ENCODE measurements at regions not wholly inside any gene's neighbourhood (a gene's known extent, or its start where the extent isn't known, plus 50 kb on each side); places are given as distances from the start of the nearest gene placed in this dataset.

GRCh38 chr1:29712801-29713200, 476.5 kb downstream of the PTPRU start (continued):
- TF ChIP-seq REST (IDR thresholded peaks at IDR 0.05; ENCODE audit: low read depth) (no peak), ATF3 (IDR thresholded peaks at IDR 0.05) (no peak), JUND (IDR thresholded peaks at IDR 0.05) (no peak), SRF (IDR thresholded peaks at IDR 0.05; ENCODE audit: low read depth) (no peak), CBX3 (IDR thresholded peaks at IDR 0.05; ENCODE audit: low read depth) (no peak), SIN3A (IDR thresholded peaks at IDR 0.05; ENCODE audit: low read depth) (no peak), POLR2A (IDR thresholded peaks at IDR 0.05; ENCODE audit: borderline replicate concordance, extremely low read depth, insufficient read depth, insufficient read length) (no peak), ZNF274 (IDR thresholded peaks at IDR 0.05; ENCODE audit: low read depth, low read length) (no peak), MAX (IDR thresholded peaks at IDR 0.05) (no peak), ELF1 (IDR thresholded peaks at IDR 0.05; ENCODE audit: borderline replicate concordance, low read depth) (no peak)

- no peaks in the 10 kb centered on the region for H3K9me3 ChIP-seq (ENCODE audit: control insufficient read depth in 1 of 2, insufficient read depth in 1 of 2, low read depth in 1 of 2, low read length in 2 of 2)
- H4K20me1 ChIP-seq (ENCODE audit: insufficient read depth): no peaks in the 10 kb centered on the region
- H3K9me2 ChIP-seq (ENCODE audit: insufficient read depth): no peaks in the 10 kb centered on the region
- intact Hi-C loops (cut with micrococcal nuclease): no loop called here
- TF ChIP-seq SP1 (IDR thresholded peaks at IDR 0.05; ENCODE audit: low read depth): no peak
- no peak for TF ChIP-seq SIN3A (IDR thresholded peaks at IDR 0.05; ENCODE audit: low read depth)
- TF ChIP-seq FOSL1 (IDR thresholded peaks at IDR 0.05; ENCODE audit: low read depth): no peak
- TF ChIP-seq ZFX (IDR thresholded peaks at IDR 0.05): no peak
- TF ChIP-seq EGR1 (IDR thresholded peaks at IDR 0.05; ENCODE audit: low read depth): no peak
- TF ChIP-seq JUND (IDR thresholded peaks at IDR 0.05): no peak
- TF ChIP-seq EZH2 (IDR thresholded peaks at IDR 0.05): no peak
- no peak for TF ChIP-seq TCF7L2 (IDR thresholded peaks at IDR 0.05; ENCODE audit: borderline replicate concordance, extremely low read depth, insufficient read depth, insufficient read length)
- TF ChIP-seq ATF3 (IDR thresholded peaks at IDR 0.05): no peak
- no peak for TF ChIP-seq YY1 (IDR thresholded peaks at IDR 0.05; ENCODE audit: extremely low read depth, insufficient replicate concordance, low read depth, low read length)
- no peak for TF ChIP-seq EZH2phosphoT487 (IDR thresholded peaks at IDR 0.05; ENCODE audit: borderline replicate concordance)
- TF ChIP-seq MAX (IDR thresholded peaks at IDR 0.05): no peak
- TF ChIP-seq CBX3 (IDR thresholded peaks at IDR 0.05; ENCODE audit: low read depth): no peak
- no peak for TF ChIP-seq ELF1 (IDR thresholded peaks at IDR 0.05; ENCODE audit: borderline replicate concordance, low read depth)
- TF ChIP-seq POLR2A (IDR thresholded peaks at IDR 0.05; ENCODE audit: borderline replicate concordance, extremely low read depth, insufficient read depth, insufficient read length): no peak
- CTCF ChIA-PET: no interaction called here
- H3K27me3 ChIP-seq (ENCODE audit: insufficient read depth, low read length): no peaks in the 10 kb centered on the region
- H3K4me2 ChIP-seq (ENCODE audit: low read length): no peak overlapping the region
- H2AFZ ChIP-seq (ENCODE audit: low read depth, low read length, poor library complexity, severe bottlenecking): no peak overlapping the region
- POLR2A ChIA-PET: no interaction called here
- H3K27ac ChIP-seq (ENCODE audit: low read depth, low read length): no peak overlapping the region
- ATAC-seq: no peak
- BruUV-seq (replicated peaks): no TSS peak
- H3K9ac ChIP-seq (ENCODE audit: low read length): no peak overlapping the region
- DNase-seq (ENCODE audit: low read depth, low spot score): no peak
- H3K36me3 ChIP-seq (ENCODE audit: control insufficient read depth in 1 of 2, insufficient read depth in 2 of 2, low read length in 2 of 2): no peaks in the 10 kb centered on the region
- RAD21 ChIA-PET (ENCODE audit: low non-redundant PET in 1 of 2, low total read pairs in 2 of 2, uncharacterized antibody in 2 of 2, unreplicated experiment in 2 of 2): no interaction called here
- H3K79me2 ChIP-seq (ENCODE audit: insufficient read depth, low read length): no peaks in the 10 kb centered on the region
- H3K4me3 ChIP-seq (replicated peaks in 1 of 2; ENCODE audit: low read depth in 1 of 2, low read length in 2 of 2): no peak overlapping the region
- peaks cover 5 to 36% of the 10 kb centered on the region in 2 experiments; a peak in 3 of 4 replicates for H3K4me1 ChIP-seq (ENCODE audit: control insufficient read depth in 1 of 2, insufficient read depth in 2 of 2, low read length in 2 of 2)
Observed at GRCh38 chr1:29712284-29712651, 475.9 kb downstream of the PTPRU start.

Data from HCT116 (cell line).